SW480 (cell line): ENCODE measurements at regions not wholly inside any gene's neighbourhood (a gene's known extent, or its start where the extent isn't known, plus 50 kb on each side); places are given as distances from the start of the nearest gene placed in this dataset.
A peak's percentile ranks its signal among the peaks of the same experiment; 100 is the strongest.

Experiments
- DNase-seq: peaks from one replicate; pipeline ENCODE4 v3.0.0-alpha.2; 2016; ENCODE audit warnings: low spot score

DNA sequence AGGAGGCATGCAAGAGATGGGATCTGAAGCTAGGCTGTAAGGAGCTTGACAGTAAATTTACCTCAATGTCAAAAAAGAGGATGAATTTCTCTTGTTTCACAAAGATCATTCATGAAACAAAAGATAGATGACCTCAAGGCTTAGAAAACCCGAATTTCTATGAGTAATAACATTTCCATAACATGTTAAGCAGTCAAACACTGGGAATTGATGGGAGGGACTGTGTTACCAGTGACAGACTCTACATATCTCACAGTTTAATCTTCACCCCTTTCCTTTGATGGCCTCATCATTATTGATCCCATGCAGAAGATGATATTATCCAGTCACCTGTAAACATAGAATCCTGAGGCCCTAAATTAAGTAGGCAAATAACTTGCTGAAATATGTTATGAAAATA is 53.5 kb upstream of the VGLL3 start:
- no peak for DNase-seq

DNA sequence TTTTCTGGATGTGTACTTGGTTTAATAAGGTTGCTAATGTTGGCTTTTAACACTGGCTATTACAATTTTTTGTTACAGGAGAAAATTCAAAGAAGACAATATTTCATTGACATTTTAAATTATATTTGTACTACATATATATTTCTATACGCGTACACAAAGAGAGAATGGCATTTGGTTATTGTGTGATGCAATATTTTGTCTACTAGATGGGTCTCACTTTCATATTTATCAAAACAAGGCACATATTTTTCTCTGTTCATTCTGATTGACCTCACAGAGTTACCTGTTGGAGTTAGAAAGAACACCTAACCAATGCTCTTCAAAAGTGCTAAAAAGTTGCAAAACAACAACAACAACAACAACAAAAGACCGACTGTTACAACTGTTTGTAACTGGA is 50.2 kb upstream of the VGLL3 start:
- peak; percentile 8 for DNase-seq
